ENCODE measurements at regions not wholly inside any gene's neighbourhood (a gene's known extent, or its start where the extent isn't known, plus 50 kb on each side); places are given as distances from the start of the nearest gene placed in this dataset.

- ATAC-seq (ENCODE audit: low FRiP score), result no peak
- H3K9me3 ChIP-seq (ENCODE audit: control insufficient read depth, low read length), result peaks cover 1% of the 10 kb centered on the region
- H3K4me1 ChIP-seq (ENCODE audit: control insufficient read depth in 1 of 2, insufficient read depth in 2 of 2, low read length in 2 of 2), result no peaks in the 10 kb centered on the region
Measured at GRCh38 chr5:176152191-176152929, 85.9 kb upstream of the SIMC1 start.

GRCh38 chr5:176152930-176153311, 85.3 kb upstream of the SIMC1 start:
- H3K27ac ChIP-seq (ENCODE audit: low read depth in 1 of 2, low read length in 2 of 2), result no peak overlapping the region
- no peak overlapping the region for H3K4me3 ChIP-seq (ENCODE audit: low read length in 2 of 2)
- 76% methylated on average over 3 of the region's 3 CpGs for WGBS, 2 donors
- no peaks in the 10 kb centered on the region for H3K4me1 ChIP-seq (ENCODE audit: control insufficient read depth in 1 of 2, insufficient read depth in 2 of 2, low read length in 2 of 2)
- no peaks in the 10 kb centered on the region for H3K36me3 ChIP-seq (ENCODE audit: control insufficient read depth in 1 of 2, insufficient read depth in 2 of 2, low read length in 1 of 2)
- no peak for ATAC-seq (ENCODE audit: low FRiP score)
- H3K9me3 ChIP-seq (ENCODE audit: control insufficient read depth, low read length), result peaks cover 1% of the 10 kb centered on the region
- H3K27me3 ChIP-seq (ENCODE audit: control insufficient read depth in 1 of 2, insufficient read depth in 2 of 2, low read length in 1 of 2), result no peaks in the 10 kb centered on the region
- DNase-seq, result no peak
- intact Hi-C loops (cut with DNase I), result no loop called here

More at GRCh38 chr5:176152191-176152929, 85.9 kb upstream of the SIMC1 start:
- 35 to 47% methylated on average over 13 of the region's 13 CpGs for WGBS, 2 donors
- Histone ChIP-seq H3K27ac (ENCODE audit: low read depth in 1 of 2, low read length in 2 of 2) (no peak overlapping the region), H3K27me3 (ENCODE audit: control insufficient read depth in 1 of 2, insufficient read depth in 2 of 2, low read length in 1 of 2) (no peaks in the 10 kb centered on the region), H3K36me3 (ENCODE audit: control insufficient read depth in 1 of 2, insufficient read depth in 2 of 2, low read length in 1 of 2) (no peaks in the 10 kb centered on the region), H3K4me3 (ENCODE audit: low read length in 2 of 2) (no peak overlapping the region)
- DNase-seq, result no peak
- intact Hi-C loops (cut with DNase I), result no loop called here

- Histone ChIP-seq H3K36me3 (ENCODE audit: control insufficient read depth in 1 of 2, insufficient read depth in 2 of 2, low read length in 1 of 2) (no peaks in the 10 kb centered on the region), H3K9me3 (ENCODE audit: control insufficient read depth, low read length) (peaks cover 1% of the 10 kb centered on the region), H3K27me3 (ENCODE audit: control insufficient read depth in 1 of 2, insufficient read depth in 2 of 2, low read length in 1 of 2) (no peaks in the 10 kb centered on the region), H3K4me1 (ENCODE audit: control insufficient read depth in 1 of 2, insufficient read depth in 2 of 2, low read length in 2 of 2) (no peaks in the 10 kb centered on the region), H3K4me3 (ENCODE audit: low read length in 2 of 2) (no peak overlapping the region), H3K27ac (ENCODE audit: low read depth in 1 of 2, low read length in 2 of 2) (no peak overlapping the region)
- WGBS, 2 donors, result 32 to 33% methylated on average over 10 of the region's 10 CpGs
- ATAC-seq (ENCODE audit: low FRiP score) (no peak), DNase-seq (no peak)
- intact Hi-C loops (cut with DNase I), result no loop called here
Measured at GRCh38 chr5:176153741-176154140, 84.5 kb upstream of the SIMC1 start.

- H3K4me1 ChIP-seq (ENCODE audit: control insufficient read depth in 1 of 2, insufficient read depth in 2 of 2, low read length in 2 of 2), result no peaks in the 10 kb centered on the region
Measured at GRCh38 chr5:176154821-176155220, 83.4 kb upstream of the SIMC1 start.

GRCh38 chr5:176155922-176156359, 82.3 kb upstream of the SIMC1 start:
- DNase-seq (no peak), ATAC-seq (ENCODE audit: low FRiP score) (no peak)
- Histone ChIP-seq H3K4me3 (ENCODE audit: low read length in 2 of 2) (no peak overlapping the region), H3K9me3 (ENCODE audit: control insufficient read depth, low read length) (peaks cover 5% of the 10 kb centered on the region), H3K4me1 (ENCODE audit: control insufficient read depth in 1 of 2, insufficient read depth in 2 of 2, low read length in 2 of 2) (no peaks in the 10 kb centered on the region), H3K36me3 (ENCODE audit: control insufficient read depth in 1 of 2, insufficient read depth in 2 of 2, low read length in 1 of 2) (no peaks in the 10 kb centered on the region), H3K27ac (ENCODE audit: low read depth in 1 of 2, low read length in 2 of 2) (no peak overlapping the region), H3K27me3 (ENCODE audit: control insufficient read depth in 1 of 2, insufficient read depth in 2 of 2, low read length in 1 of 2) (no peaks in the 10 kb centered on the region)
- WGBS, 2 donors, result 79 to 80% methylated on average over 14 of the region's 14 CpGs
- intact Hi-C loops (cut with DNase I), result no loop called here

More at GRCh38 chr5:176154821-176155220, 83.4 kb upstream of the SIMC1 start:
- ATAC-seq (ENCODE audit: low FRiP score) (no peak), DNase-seq (no peak)
- no peaks in the 10 kb centered on the region for H3K27me3 ChIP-seq (ENCODE audit: control insufficient read depth in 1 of 2, insufficient read depth in 2 of 2, low read length in 1 of 2)
- 88 to 92% methylated on average over 11 of the region's 11 CpGs for WGBS, 2 donors
- H3K9me3 ChIP-seq (ENCODE audit: control insufficient read depth, low read length), result peaks cover 4% of the 10 kb centered on the region
- H3K4me3 ChIP-seq (ENCODE audit: low read length in 2 of 2), result no peak overlapping the region
- intact Hi-C loops (cut with DNase I), result no loop called here
- no peak overlapping the region for H3K27ac ChIP-seq (ENCODE audit: low read depth in 1 of 2, low read length in 2 of 2)
- no peaks in the 10 kb centered on the region for H3K36me3 ChIP-seq (ENCODE audit: control insufficient read depth in 1 of 2, insufficient read depth in 2 of 2, low read length in 1 of 2)

GRCh38 chr5:176157656-176158055, 80.6 kb upstream of the SIMC1 start:
- Histone ChIP-seq H3K27ac (ENCODE audit: low read depth in 1 of 2, low read length in 2 of 2) (no peak overlapping the region), H3K36me3 (ENCODE audit: control insufficient read depth in 1 of 2, insufficient read depth in 2 of 2, low read length in 1 of 2) (no peaks in the 10 kb centered on the region), H3K27me3 (ENCODE audit: control insufficient read depth in 1 of 2, insufficient read depth in 2 of 2, low read length in 1 of 2) (no peaks in the 10 kb centered on the region), H3K4me3 (ENCODE audit: low read length in 2 of 2) (no peak overlapping the region), H3K9me3 (ENCODE audit: control insufficient read depth, low read length) (peaks cover 5% of the 10 kb centered on the region), H3K4me1 (ENCODE audit: control insufficient read depth in 1 of 2, insufficient read depth in 2 of 2, low read length in 2 of 2) (no peaks in the 10 kb centered on the region)
- DNase-seq, result no peak
- WGBS, 2 donors, result 52 to 59% methylated on average over 3 of the region's 3 CpGs
- intact Hi-C loops (cut with DNase I), result no loop called here
- no peak for ATAC-seq (ENCODE audit: low FRiP score)

GRCh38 chr5:176161431-176161830, 76.8 kb upstream of the SIMC1 start:
- WGBS, 2 donors, result 27 to 34% methylated on average over 3 of the region's 3 CpGs
- DNase-seq, result no peak
- intact Hi-C loops (cut with DNase I), result no loop called here
- H3K27ac ChIP-seq (ENCODE audit: low read depth in 1 of 2, low read length in 2 of 2), result no peak overlapping the region
- H3K9me3 ChIP-seq (ENCODE audit: control insufficient read depth, low read length), result peaks cover 9% of the 10 kb centered on the region
- H3K4me3 ChIP-seq (ENCODE audit: low read length in 2 of 2), result no peak overlapping the region
- ATAC-seq (ENCODE audit: low FRiP score), result no peak
- H3K36me3 ChIP-seq (ENCODE audit: control insufficient read depth in 1 of 2, insufficient read depth in 2 of 2, low read length in 1 of 2), result no peaks in the 10 kb centered on the region
- no peaks in the 10 kb centered on the region for H3K4me1 ChIP-seq (ENCODE audit: control insufficient read depth in 1 of 2, insufficient read depth in 2 of 2, low read length in 2 of 2)
- H3K27me3 ChIP-seq (ENCODE audit: control insufficient read depth in 1 of 2, insufficient read depth in 2 of 2, low read length in 1 of 2), result no peaks in the 10 kb centered on the region

- Histone ChIP-seq H3K4me1 (ENCODE audit: control insufficient read depth in 1 of 2, insufficient read depth in 2 of 2, low read length in 2 of 2) (no peaks in the 10 kb centered on the region), H3K36me3 (ENCODE audit: control insufficient read depth in 1 of 2, insufficient read depth in 2 of 2, low read length in 1 of 2) (no peaks in the 10 kb centered on the region), H3K4me3 (ENCODE audit: low read length in 2 of 2) (no peak overlapping the region), H3K27me3 (ENCODE audit: control insufficient read depth in 1 of 2, insufficient read depth in 2 of 2, low read length in 1 of 2) (no peaks in the 10 kb centered on the region), H3K9me3 (ENCODE audit: control insufficient read depth, low read length) (peaks cover 9% of the 10 kb centered on the region), H3K27ac (ENCODE audit: low read depth in 1 of 2, low read length in 2 of 2) (no peak overlapping the region)
- 35 to 38% methylated on average over 3 of the region's 3 CpGs for WGBS, 2 donors
- no peak for DNase-seq
- ATAC-seq (ENCODE audit: low FRiP score), result no peak
- intact Hi-C loops (cut with DNase I), result no loop called here
Measured at GRCh38 chr5:176162198-176162597, 76.0 kb upstream of the SIMC1 start.

GRCh38 chr5:176162888-176163287, 75.3 kb upstream of the SIMC1 start:
- Histone ChIP-seq H3K27me3 (ENCODE audit: control insufficient read depth in 1 of 2, insufficient read depth in 2 of 2, low read length in 1 of 2) (no peaks in the 10 kb centered on the region), H3K36me3 (ENCODE audit: control insufficient read depth in 1 of 2, insufficient read depth in 2 of 2, low read length in 1 of 2) (no peaks in the 10 kb centered on the region), H3K4me3 (ENCODE audit: low read length in 2 of 2) (no peak overlapping the region), H3K4me1 (ENCODE audit: control insufficient read depth in 1 of 2, insufficient read depth in 2 of 2, low read length in 2 of 2) (no peaks in the 10 kb centered on the region), H3K27ac (ENCODE audit: low read depth in 1 of 2, low read length in 2 of 2) (no peak overlapping the region), H3K9me3 (ENCODE audit: control insufficient read depth, low read length) (peaks cover 9% of the 10 kb centered on the region)
- 78 to 79% methylated on average over 4 of the region's 4 CpGs for WGBS, 2 donors
- intact Hi-C loops (cut with DNase I), result no loop called here
- no peak for DNase-seq
- no peak for ATAC-seq (ENCODE audit: low FRiP score)
